OCI-LY7 (cell line): ENCODE measurements at regions not wholly inside any gene's neighbourhood (a gene's known extent, or its start where the extent isn't known, plus 50 kb on each side); places are given as distances from the start of the nearest gene placed in this dataset.

ENCODE experiments used
- BruUV-seq: library from RNA; stranded (reverse); fragments of 400-500 nt; replicated peaks from 2 replicates; lab custom pipeline; 2021; lab: Mats Ljungman, UMichigan
- CTCF ChIA-PET: fragments of 300-600 bp; sonication (Branson Sonifier 250); formaldehyde crosslinking; loops from one replicate; lab custom pipeline; 2022; ENCODE audit warnings: antibody characterized with exemption; ENCODE audit not compliant: unreplicated experiment; lab: Charles Lee
- POLR2A ChIA-PET: fragments of 300-600 bp; sonication (Branson Sonifier 250); formaldehyde crosslinking; loops from one replicate; lab custom pipeline; 2022; ENCODE audit warnings: antibody characterized with exemption; lab: Charles Lee
- DNase-seq: peaks from one replicate; pipeline ENCODE4 v3.0.0-alpha.2; 2015; ENCODE audit warnings: low spot score
- H2AFZ ChIP-seq: fragments of 200-600 bp; sonication (generic), shearing (Covaris generic); 2 replicates; pipeline ENCODE4 v1.6.1; 2014; ENCODE audit warnings: mild to moderate bottlenecking, antibody characterized with exemption, low read length, moderate library complexity
- H3K27ac ChIP-seq: fragments of 200-600 bp; sonication (generic); 2 replicates; pipeline ENCODE4 v1.5.1; 2014; ENCODE audit warnings: mixed run types, low read depth, mild to moderate bottlenecking, moderate library complexity, low read length, inconsistent platforms; ENCODE audit not compliant: poor library complexity, severe bottlenecking
- H3K36me3 ChIP-seq: fragments of 200-600 bp; sonication (generic); 2 replicates; pipeline ENCODE4 v1.6.1; 2014; ENCODE audit warnings: mild to moderate bottlenecking, antibody characterized with exemption, low read length, moderate library complexity, mixed read lengths; ENCODE audit not compliant: insufficient read depth
- H3K4me1 ChIP-seq: fragments of 200-600 bp; sonication (generic); 2 replicates; pipeline ENCODE4 v1.5.1; 2014; ENCODE audit warnings: mild to moderate bottlenecking, low read length; ENCODE audit not compliant: insufficient read depth, poor library complexity, severe bottlenecking
- H3K4me2 ChIP-seq: fragments of 200-600 bp; sonication (generic); 2 replicates; pipeline ENCODE4 v1.6.1; 2014; ENCODE audit warnings: mild to moderate bottlenecking, low read length
- H3K4me3 ChIP-seq: fragments of 200-600 bp; sonication (generic); 2 replicates; pipeline ENCODE4 v1.5.1; 2014; ENCODE audit warnings: mild to moderate bottlenecking, low read depth, low read length; ENCODE audit not compliant: poor library complexity, severe bottlenecking
- H3K79me2 ChIP-seq: fragments of 200-600 bp; sonication (generic); 2 replicates; pipeline ENCODE4 v1.6.1; 2016; ENCODE audit warnings: low read depth, mild to moderate bottlenecking, low read length, moderate library complexity, mixed read lengths; ENCODE audit not compliant: insufficient read depth
- H3K9me2 ChIP-seq: fragments of 200-600 bp; sonication (generic); 2 replicates; pipeline ENCODE4 v1.6.1; 2016; ENCODE audit warnings: mild to moderate bottlenecking, low read length, mixed read lengths; ENCODE audit not compliant: insufficient read depth
- H3K9me3 ChIP-seq: fragments of 200-600 bp; sonication (generic); 2 replicates; pipeline ENCODE4 v1.6.1; 2014; ENCODE audit warnings: mild to moderate bottlenecking, mixed run types, low read length, mixed read lengths
- H4K20me1 ChIP-seq: fragments of 200-600 bp; sonication (generic); 2 replicates; pipeline ENCODE4 v1.6.1; 2014; ENCODE audit warnings: mild to moderate bottlenecking, antibody characterized with exemption, low read length, moderate library complexity, mixed read lengths; ENCODE audit not compliant: insufficient read depth
- CTCF ChIP-seq: fragments of 200-600 bp; sonication (generic); conservative IDR thresholded peaks from 2 replicates; pipeline ENCODE4 v1.5.1; 2014; ENCODE audit warnings: mild to moderate bottlenecking, antibody characterized with exemption, low read length, moderate library complexity, mixed read lengths
- EZH2phosphoT487 ChIP-seq: fragments of 200-600 bp; sonication (generic); IDR thresholded peaks from 2 replicates; pipeline ENCODE4 v1.6.1; 2018; ENCODE audit warnings: low read depth, borderline replicate concordance, mild to moderate bottlenecking, mixed run types, antibody characterized with exemption, low read length, moderate library complexity, mixed read lengths
- intact Hi-C: fragments of 100-400 bp; cut with micrococcal nuclease; formaldehyde crosslinking; loops from one replicate; pipeline ENCODE4 v1.10.0; 2022; ENCODE audit not compliant: unreplicated experiment

DNA sequence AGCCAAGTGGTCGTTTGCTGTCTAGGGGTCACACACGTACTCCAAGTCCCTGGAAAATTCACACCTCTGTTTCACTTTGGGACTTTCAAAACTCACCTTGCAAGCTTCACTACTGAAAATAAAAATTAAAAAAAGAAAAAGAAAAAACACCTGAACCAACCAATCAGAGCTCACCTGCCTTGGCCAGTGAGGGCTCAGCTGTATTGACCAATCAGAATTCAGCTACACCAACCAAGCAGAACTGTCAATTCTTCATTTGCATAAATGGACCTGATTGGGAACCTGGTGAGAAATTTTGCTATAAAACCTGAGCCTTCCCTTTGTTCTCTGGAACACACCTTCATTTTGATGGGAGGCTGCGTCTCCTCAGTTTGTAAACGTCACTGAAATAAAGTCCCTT is 176.4 kb downstream of the TTC32 start:
- ChIA-PET CTCF (no interaction called here), POLR2A (no interaction called here)
- Histone ChIP-seq H3K9me3 (no peaks in the 10 kb centered on the region), H3K79me2 (no peaks in the 10 kb centered on the region), H3K4me2 (no peak overlapping the region), H3K4me3 (no peak overlapping the region), H2AFZ (no peak overlapping the region), H3K36me3 (no peaks in the 10 kb centered on the region), H3K4me1 (no peaks in the 10 kb centered on the region), H4K20me1 (no peaks in the 10 kb centered on the region), H3K9me2 (no peaks in the 10 kb centered on the region), H3K27ac (no peak overlapping the region)
- TF ChIP-seq EZH2phosphoT487 (no peak), CTCF (no peak)
- intact Hi-C loops = no loop called here
- no peak for DNase-seq
- BruUV-seq = no TSS peak

GRCh38 chr2:19723021-19723420 is 178.8 kb downstream of the TTC32 start:
- Histone ChIP-seq H3K4me3 (no peak overlapping the region), H3K27ac (no peak overlapping the region), H3K36me3 (no peaks in the 10 kb centered on the region), H2AFZ (no peak overlapping the region), H3K4me2 (no peak overlapping the region), H4K20me1 (no peaks in the 10 kb centered on the region), H3K9me2 (no peaks in the 10 kb centered on the region), H3K79me2 (no peaks in the 10 kb centered on the region), H3K9me3 (no peaks in the 10 kb centered on the region), H3K4me1 (no peaks in the 10 kb centered on the region)
- no peak for DNase-seq
- TF ChIP-seq CTCF = no peak
- intact Hi-C loops = no loop called here
- CTCF ChIA-PET = no interaction called here
- POLR2A ChIA-PET = no interaction called here
- no TSS peak for BruUV-seq

DNA sequence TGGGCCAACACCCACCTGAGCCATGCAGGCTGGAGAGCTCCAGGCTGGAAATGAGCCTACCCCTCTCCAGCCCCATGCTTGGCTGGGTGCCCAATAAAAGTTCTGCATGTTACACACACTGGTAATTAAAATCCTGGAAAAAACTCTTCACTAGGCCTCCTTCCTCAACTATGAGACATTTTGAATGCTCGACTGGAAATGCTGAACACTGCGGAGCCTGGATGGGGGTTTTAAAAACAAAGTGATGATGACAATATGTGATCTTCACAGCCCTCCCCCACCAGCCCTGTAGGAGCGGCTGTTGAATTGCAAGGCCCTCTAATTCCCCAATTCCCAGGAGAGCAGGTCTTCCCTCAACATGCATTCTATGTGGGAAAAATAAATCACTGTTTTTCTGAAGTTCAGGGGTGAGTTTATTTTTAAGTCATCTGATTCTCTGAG is 179.2 kb downstream of the TTC32 start:
- Histone ChIP-seq H3K27ac (no peak overlapping the region), H2AFZ (no peak overlapping the region), H3K4me2 (no peak overlapping the region), H3K9me3 (no peaks in the 10 kb centered on the region), H3K4me1 (no peaks in the 10 kb centered on the region), H3K4me3 (no peak overlapping the region), H3K36me3 (no peaks in the 10 kb centered on the region), H3K79me2 (no peaks in the 10 kb centered on the region), H4K20me1 (no peaks in the 10 kb centered on the region), H3K9me2 (no peaks in the 10 kb centered on the region)
- POLR2A ChIA-PET = no interaction called here
- BruUV-seq = no TSS peak
- intact Hi-C loops = no loop called here
- CTCF ChIA-PET = no interaction called here
- TF ChIP-seq CTCF (no peak), EZH2phosphoT487 (no peak)
- no peak for DNase-seq
